ENCODE measurements at regions not wholly inside any gene's neighbourhood (a gene's known extent, or its start where the extent isn't known, plus 50 kb on each side); places are given as distances from the start of the nearest gene placed in this dataset.

- no peak for TF ChIP-seq CTCF (IDR thresholded peaks at IDR 0.05)
- no peak for TF ChIP-seq EZH2 (IDR thresholded peaks at IDR 0.05; ENCODE audit: borderline replicate concordance, insufficient read depth, low read depth, low read length, poor library complexity, severe bottlenecking)
Observed at GRCh38 chr9:135249191-135249590, 161.7 kb downstream of the OLFM1 start.
